ENCODE measurements at regions not wholly inside any gene's neighbourhood (a gene's known extent, or its start where the extent isn't known, plus 50 kb on each side); places are given as distances from the start of the nearest gene placed in this dataset.

DNA sequence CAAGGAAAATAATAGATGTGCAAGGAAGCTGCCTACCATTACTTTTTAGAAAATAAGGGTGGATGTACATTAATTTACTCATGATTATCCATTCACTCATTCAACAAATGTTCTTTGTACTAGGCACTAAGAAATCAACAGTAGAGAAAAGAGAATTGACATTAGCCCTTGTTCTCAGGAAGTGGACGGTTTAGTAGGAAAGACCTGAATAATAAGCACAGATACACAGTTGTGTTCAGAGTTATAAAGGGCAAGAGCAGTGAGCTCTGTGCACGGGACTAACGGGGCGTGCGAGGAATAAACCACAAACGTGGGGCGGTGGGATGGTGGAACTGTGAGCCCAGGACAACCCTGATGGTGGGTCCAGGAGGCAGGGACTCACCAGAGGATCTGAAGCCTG lies 94.4 kb upstream of the MBOAT2 start:
- TF ChIP-seq JUN (IDR thresholded peaks at IDR 0.05; ENCODE audit: borderline replicate concordance, insufficient read depth, insufficient read length, low read depth), result no peak
- no peak for TF ChIP-seq POLR2A (IDR thresholded peaks at IDR 0.05; ENCODE audit: low read depth, low read length)
- TF ChIP-seq, protein P1, sequence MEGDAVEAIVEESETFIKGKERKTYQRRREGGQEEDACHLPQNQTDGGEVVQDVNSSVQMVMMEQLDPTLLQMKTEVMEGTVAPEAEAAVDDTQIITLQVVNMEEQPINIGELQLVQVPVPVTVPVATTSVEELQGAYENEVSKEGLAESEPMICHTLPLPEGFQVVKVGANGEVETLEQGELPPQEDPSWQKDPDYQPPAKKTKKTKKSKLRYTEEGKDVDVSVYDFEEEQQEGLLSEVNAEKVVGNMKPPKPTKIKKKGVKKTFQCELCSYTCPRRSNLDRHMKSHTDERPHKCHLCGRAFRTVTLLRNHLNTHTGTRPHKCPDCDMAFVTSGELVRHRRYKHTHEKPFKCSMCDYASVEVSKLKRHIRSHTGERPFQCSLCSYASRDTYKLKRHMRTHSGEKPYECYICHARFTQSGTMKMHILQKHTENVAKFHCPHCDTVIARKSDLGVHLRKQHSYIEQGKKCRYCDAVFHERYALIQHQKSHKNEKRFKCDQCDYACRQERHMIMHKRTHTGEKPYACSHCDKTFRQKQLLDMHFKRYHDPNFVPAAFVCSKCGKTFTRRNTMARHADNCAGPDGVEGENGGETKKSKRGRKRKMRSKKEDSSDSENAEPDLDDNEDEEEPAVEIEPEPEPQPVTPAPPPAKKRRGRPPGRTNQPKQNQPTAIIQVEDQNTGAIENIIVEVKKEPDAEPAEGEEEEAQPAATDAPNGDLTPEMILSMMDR (IDR thresholded peaks at IDR 0.05; ENCODE audit: extremely low read depth in 1 of 2, insufficient read depth in 1 of 2, low read depth in 1 of 2, low read length in 2 of 2), result no peak
- TF ChIP-seq FOS (IDR thresholded peaks at IDR 0.05; ENCODE audit: borderline replicate concordance, insufficient read depth, low read length), result no peak
- TF ChIP-seq POLR2AphosphoS5 (IDR thresholded peaks at IDR 0.05; ENCODE audit: insufficient read depth, low read depth, low read length), result no peak
- TF ChIP-seq, protein P2, sequence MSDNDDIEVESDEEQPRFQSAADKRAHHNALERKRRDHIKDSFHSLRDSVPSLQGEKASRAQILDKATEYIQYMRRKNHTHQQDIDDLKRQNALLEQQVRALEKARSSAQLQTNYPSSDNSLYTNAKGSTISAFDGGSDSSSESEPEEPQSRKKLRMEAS (IDR thresholded peaks at IDR 0.05; ENCODE audit: insufficient read depth, insufficient read length), result no peak
- TF ChIP-seq MYC (IDR thresholded peaks at IDR 0.05; ENCODE audit: low read depth, low read length), result no peak
- TF ChIP-seq EZH2 (IDR thresholded peaks at IDR 0.05; ENCODE audit: borderline replicate concordance, low read depth, low read length, severe bottlenecking), result no peak
- no peak for TF ChIP-seq GATA2 (IDR thresholded peaks at IDR 0.05; ENCODE audit: insufficient read depth, insufficient read length, low read depth, low read length)
- Histone ChIP-seq H3K4me1 (ENCODE audit: control insufficient read depth, extremely low read depth, insufficient read depth, low read length) (no peaks in the 10 kb centered on the region), H3K36me3 (ENCODE audit: control insufficient read depth in 2 of 2, extremely low read depth in 1 of 2, insufficient read depth in 2 of 2, low read length in 2 of 2) (no peaks in the 10 kb centered on the region), H3K4me3 (replicated peaks in 1 of 3; ENCODE audit: insufficient read depth in 1 of 3, low read depth in 1 of 3, low read length in 3 of 3) (no peak overlapping the region), H3K9me1 (replicated peaks; ENCODE audit: control insufficient read depth, extremely low read depth, insufficient read depth, low read length) (no peaks in the 10 kb centered on the region), H3K4me2 (ENCODE audit: insufficient read depth, low read length) (no peak overlapping the region), H4K20me1 (replicated peaks; ENCODE audit: control insufficient read depth, extremely low read depth, insufficient read depth, low read length) (no peaks in the 10 kb centered on the region), H3K79me2 (ENCODE audit: control insufficient read depth, insufficient read depth, low read length) (no peaks in the 10 kb centered on the region), H3K9me3 (replicated peaks; ENCODE audit: control insufficient read depth, insufficient read depth, low read length) (no peaks in the 10 kb centered on the region), H3K27ac (ENCODE audit: insufficient read depth, low read depth, low read length) (no peak overlapping the region), H3K27me3 (ENCODE audit: control insufficient read depth in 2 of 2, insufficient read depth in 2 of 2, low read length in 2 of 2) (no peaks in the 10 kb centered on the region), H2AFZ (ENCODE audit: low read depth, low read length) (no peak overlapping the region), H3K9ac (replicated peaks; ENCODE audit: extremely low read depth, insufficient read depth, low read length) (no peak overlapping the region)
- FAIRE-seq (no peak), DNase-seq (ENCODE audit: low read depth, low spot score) (no peak)
- POLR2A ChIA-PET, result no interaction called here
- dilution Hi-C loops (cut with MboI; ENCODE audit: extremely low pct_ligation_motif_present, low sequenced_read_pairs) (no loop called here), intact Hi-C loops (cut with micrococcal nuclease) (no loop called here)
- CTCF ChIA-PET, result no interaction called here
- BruUV-seq (replicated peaks), result no TSS peak
